Stimulated activated CD8-positive, alpha-beta memory T cell treated with anti-CD3 and anti-CD28 coated beads, Interleukin-15, amount 100 ng/mL, for 4 hours (primary cell): ENCODE measurements at regions not wholly inside any gene's neighbourhood (a gene's known extent, or its start where the extent isn't known, plus 50 kb on each side); places are given as distances from the start of the nearest gene placed in this dataset.

Experiments used
- DNase-seq, 2 donors: peaks; one replicate each; pipeline ENCODE4 v3.0.0-alpha.2; 2020; ENCODE audit warnings: low read depth in 2 of 2

GRCh38 chr3:44020143-44020542 lies 221.5 kb upstream of the TOPAZ1 start:
- DNase-seq: no peak

GRCh38 chr3:44021651-44022594 lies 219.8 kb upstream of the TOPAZ1 start:
- no peak for DNase-seq

GRCh38 chr3:44023961-44024593 lies 217.6 kb upstream of the TOPAZ1 start:
- DNase-seq: no peak

GRCh38 chr3:44026220-44026865 lies 215.3 kb upstream of the TOPAZ1 start:
- DNase-seq: no peak

GRCh38 chr3:44029100-44029499 lies 212.6 kb upstream of the TOPAZ1 start:
- DNase-seq: no peak

- DNase-seq: no peak
These were observed 211.4 kb upstream of the TOPAZ1 start for GRCh38 chr3:44030285-44030684.

GRCh38 chr3:44030687-44031305 lies 210.9 kb upstream of the TOPAZ1 start:
- DNase-seq: no peak

GRCh38 chr3:44031387-44032380 lies 210.0 kb upstream of the TOPAZ1 start:
- no peak for DNase-seq

GRCh38 chr3:44032487-44032886 lies 209.2 kb upstream of the TOPAZ1 start:
- no peak for DNase-seq

- no peak for DNase-seq
These were observed 208.6 kb upstream of the TOPAZ1 start for GRCh38 chr3:44033123-44033522.

GRCh38 chr3:44036850-44037249 lies 204.8 kb upstream of the TOPAZ1 start:
- no peak for DNase-seq

GRCh38 chr3:44039006-44039405 lies 202.7 kb upstream of the TOPAZ1 start:
- DNase-seq: no peak

GRCh38 chr3:44041726-44042125 lies 200.0 kb upstream of the TOPAZ1 start:
- no peak for DNase-seq

GRCh38 chr3:44042772-44043171 lies 198.9 kb upstream of the TOPAZ1 start:
- no peak for DNase-seq

- no peak for DNase-seq
These were observed 196.0 kb upstream of the TOPAZ1 start for GRCh38 chr3:44045476-44046275.

- no peak for DNase-seq
These were observed 193.9 kb upstream of the TOPAZ1 start for GRCh38 chr3:44047796-44048195.

- DNase-seq: no peak
These were observed 193.3 kb upstream of the TOPAZ1 start for GRCh38 chr3:44048196-44048924.

- no peak for DNase-seq
These were observed 192.7 kb upstream of the TOPAZ1 start for GRCh38 chr3:44048949-44049348.

GRCh38 chr3:44050101-44050500 lies 191.6 kb upstream of the TOPAZ1 start:
- DNase-seq: no peak
